ENCODE measurements at regions not wholly inside any gene's neighbourhood (a gene's known extent, or its start where the extent isn't known, plus 50 kb on each side); places are given as distances from the start of the nearest gene placed in this dataset.

GRCh38 chr1:191690931-191691330 is 467.3 kb upstream of the RGS18 start:
- no peak for DNase-seq (ENCODE audit: low spot score)

GRCh38 chr1:191693797-191694196 is 464.5 kb upstream of the RGS18 start:
- no peak for TF ChIP-seq CTCF (IDR thresholded peaks at IDR 0.05; ENCODE audit: extremely low read depth, insufficient read depth, missing control alignments)
- DNase-seq (ENCODE audit: low spot score): no peak
- in situ Hi-C loops (cut with MboI; ENCODE audit: low pct_unique_long_range_greater_than_20kb, low sequenced_read_pairs, unreplicated experiment): no loop called here

More at GRCh38 chr1:191690931-191691330, 467.3 kb upstream of the RGS18 start:
- no peak for TF ChIP-seq CTCF (IDR thresholded peaks at IDR 0.05; ENCODE audit: extremely low read depth, insufficient read depth, missing control alignments)
- in situ Hi-C loops (cut with MboI; ENCODE audit: low pct_unique_long_range_greater_than_20kb, low sequenced_read_pairs, unreplicated experiment): no loop called here

GRCh38 chr1:191695865-191696264 is 462.4 kb upstream of the RGS18 start:
- DNase-seq (ENCODE audit: low spot score): no peak

GRCh38 chr1:191696354-191696753 is 461.9 kb upstream of the RGS18 start:
- TF ChIP-seq CTCF (IDR thresholded peaks at IDR 0.05; ENCODE audit: extremely low read depth, insufficient read depth, missing control alignments): no peak
- DNase-seq (ENCODE audit: low spot score): no peak
- in situ Hi-C loops (cut with MboI; ENCODE audit: low pct_unique_long_range_greater_than_20kb, low sequenced_read_pairs, unreplicated experiment): no loop called here

More at GRCh38 chr1:191695865-191696264, 462.4 kb upstream of the RGS18 start:
- in situ Hi-C loops (cut with MboI; ENCODE audit: low pct_unique_long_range_greater_than_20kb, low sequenced_read_pairs, unreplicated experiment): no loop called here
- TF ChIP-seq CTCF (IDR thresholded peaks at IDR 0.05; ENCODE audit: extremely low read depth, insufficient read depth, missing control alignments): no peak

GRCh38 chr1:191697556-191697955 is 460.7 kb upstream of the RGS18 start:
- in situ Hi-C loops (cut with MboI; ENCODE audit: low pct_unique_long_range_greater_than_20kb, low sequenced_read_pairs, unreplicated experiment): no loop called here
- no peak for TF ChIP-seq CTCF (IDR thresholded peaks at IDR 0.05; ENCODE audit: extremely low read depth, insufficient read depth, missing control alignments)
- no peak for DNase-seq (ENCODE audit: low spot score)

GRCh38 chr1:191698246-191698645 is 460.0 kb upstream of the RGS18 start:
- in situ Hi-C loops (cut with MboI; ENCODE audit: low pct_unique_long_range_greater_than_20kb, low sequenced_read_pairs, unreplicated experiment): no loop called here
- DNase-seq (ENCODE audit: low spot score): no peak
- no peak for TF ChIP-seq CTCF (IDR thresholded peaks at IDR 0.05; ENCODE audit: extremely low read depth, insufficient read depth, missing control alignments)

GRCh38 chr1:191699343-191699742 is 458.9 kb upstream of the RGS18 start:
- TF ChIP-seq CTCF (IDR thresholded peaks at IDR 0.05; ENCODE audit: extremely low read depth, insufficient read depth, missing control alignments): no peak
- in situ Hi-C loops (cut with MboI; ENCODE audit: low pct_unique_long_range_greater_than_20kb, low sequenced_read_pairs, unreplicated experiment): no loop called here
- no peak for DNase-seq (ENCODE audit: low spot score)

All from GM13977 (cell line).